Hippocampal formation (tissue), 2 donors: ENCODE measurements at regions not wholly inside any gene's neighbourhood (a gene's known extent, or its start where the extent isn't known, plus 50 kb on each side); places are given as distances from the start of the nearest gene placed in this dataset.
"Not testable (repeated sequence)": the region's sequence is repeated elsewhere in the genome, so short reads cannot be mapped to it uniquely, and the experiment has no call there.

Source experiments
- DNase-seq, 2 donors: peaks; one replicate each; lab custom pipeline; 2025; lab: John Stamatoyannopoulos, UW

DNA sequence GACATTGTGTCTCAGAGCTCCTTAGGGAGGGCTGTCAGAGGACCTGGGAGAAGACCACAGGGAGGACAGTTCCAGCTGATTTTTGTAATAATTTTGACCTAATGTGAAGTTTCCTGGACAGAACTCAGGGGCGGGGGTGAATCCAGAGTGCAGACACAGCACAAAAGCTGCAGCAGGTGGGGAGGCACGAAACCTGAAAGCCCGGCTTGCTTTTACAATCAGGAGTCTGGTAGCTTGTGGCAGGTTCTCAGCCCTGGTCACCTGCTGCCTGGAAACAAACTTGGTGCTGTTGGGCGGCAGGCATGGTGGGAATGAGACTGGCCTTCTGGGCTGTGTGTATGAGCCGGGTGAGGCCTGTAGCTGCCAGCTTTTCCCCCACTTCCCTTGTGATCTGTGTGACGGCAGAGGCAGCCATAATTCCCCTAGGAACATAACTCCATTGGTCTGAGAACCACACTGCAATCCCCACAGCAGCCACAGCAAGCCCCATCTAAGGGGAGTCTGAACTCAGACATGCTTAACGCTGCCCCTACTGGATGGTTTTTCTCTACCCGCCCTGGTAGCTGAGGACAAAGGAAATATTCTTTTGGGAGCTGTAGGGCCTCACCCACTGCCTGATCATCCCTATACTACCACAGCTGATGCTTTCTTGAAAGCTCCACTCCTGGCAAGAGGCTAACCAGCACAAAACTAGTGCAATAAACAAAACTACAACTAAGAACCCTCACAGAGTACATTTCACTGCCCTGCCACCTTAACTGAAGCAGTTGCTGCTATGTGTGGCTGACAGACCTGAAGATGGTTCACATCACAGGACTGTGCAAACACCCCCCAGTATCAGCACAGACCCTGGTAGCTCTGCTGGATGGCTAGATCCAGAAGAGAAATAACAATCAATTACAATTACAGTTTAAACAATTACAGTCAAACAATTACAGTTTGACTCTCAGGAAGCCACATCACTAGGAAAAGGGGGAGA, 1055.1 kb upstream of the GJE1 start:
- no peak for DNase-seq

DNA sequence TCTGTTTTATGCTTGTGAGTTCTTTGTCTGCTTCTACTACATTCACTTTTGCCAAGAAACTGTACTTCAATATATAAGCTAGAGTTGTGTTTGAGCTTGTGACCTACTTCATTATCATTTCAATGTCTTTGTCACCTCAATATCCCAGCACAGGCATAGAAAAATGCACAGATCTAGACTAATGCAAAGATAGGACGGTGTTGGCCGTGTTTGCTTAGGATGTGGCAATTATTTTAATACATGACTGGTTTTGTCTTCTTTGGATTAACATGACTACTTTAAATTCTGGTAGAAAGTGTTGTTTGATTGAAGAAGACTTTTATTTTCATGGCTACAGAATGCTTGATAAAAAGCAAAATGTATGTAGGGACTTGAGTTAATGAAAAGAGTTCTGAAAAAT, 1075.0 kb upstream of the GJE1 start:
- no peak for DNase-seq

DNA sequence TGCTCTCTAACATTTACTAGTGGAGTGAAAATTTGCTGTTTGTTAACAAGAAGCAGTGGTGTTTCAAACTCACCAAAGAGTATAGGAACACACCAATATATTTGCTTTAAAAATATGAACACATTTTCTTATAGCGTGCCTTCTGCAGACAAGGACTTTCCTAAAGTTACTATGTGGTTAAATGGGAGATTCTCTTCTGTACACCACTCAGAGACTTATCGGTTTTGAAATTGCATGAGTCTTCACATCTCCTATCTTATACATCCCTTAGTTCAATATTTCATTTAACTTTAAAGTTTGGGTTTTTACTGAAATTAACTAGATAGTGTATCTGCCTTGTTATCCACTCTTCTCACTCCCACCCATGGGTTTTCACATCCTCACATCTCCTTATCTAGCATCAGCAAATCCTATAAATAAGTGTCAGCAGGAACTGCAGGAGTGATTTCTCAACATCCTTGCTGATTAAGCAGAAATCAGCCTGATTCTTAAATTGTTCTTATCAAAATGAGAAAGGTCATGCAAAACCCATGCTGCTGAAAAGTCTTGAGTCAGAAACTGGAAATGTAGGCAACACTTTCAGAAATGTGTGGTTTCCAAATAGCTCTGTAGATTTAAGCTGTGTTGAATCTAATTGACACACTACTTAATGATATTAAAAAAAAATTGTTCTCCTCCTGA, 1075.6 kb upstream of the GJE1 start:
- no peak for DNase-seq

DNA sequence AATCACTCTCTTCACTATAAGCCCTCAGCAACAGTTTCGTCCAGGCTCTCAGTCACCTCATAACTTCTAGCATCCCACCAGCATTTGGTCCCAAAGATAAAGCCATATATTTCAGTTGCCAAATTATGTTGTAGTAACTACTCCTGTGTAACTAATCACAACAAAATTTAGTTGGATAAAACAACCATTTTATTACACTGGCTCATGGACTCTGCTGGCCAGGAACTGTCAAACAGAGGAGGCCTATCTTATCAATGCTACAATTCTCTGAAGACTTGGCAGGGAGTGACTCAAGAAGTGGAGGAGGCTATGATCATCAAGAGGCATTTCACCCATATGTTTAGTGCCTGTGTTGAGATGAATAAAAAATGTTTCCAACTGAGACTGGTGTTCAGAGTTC, 1082.3 kb upstream of the GJE1 start:
- no peak for DNase-seq

DNA sequence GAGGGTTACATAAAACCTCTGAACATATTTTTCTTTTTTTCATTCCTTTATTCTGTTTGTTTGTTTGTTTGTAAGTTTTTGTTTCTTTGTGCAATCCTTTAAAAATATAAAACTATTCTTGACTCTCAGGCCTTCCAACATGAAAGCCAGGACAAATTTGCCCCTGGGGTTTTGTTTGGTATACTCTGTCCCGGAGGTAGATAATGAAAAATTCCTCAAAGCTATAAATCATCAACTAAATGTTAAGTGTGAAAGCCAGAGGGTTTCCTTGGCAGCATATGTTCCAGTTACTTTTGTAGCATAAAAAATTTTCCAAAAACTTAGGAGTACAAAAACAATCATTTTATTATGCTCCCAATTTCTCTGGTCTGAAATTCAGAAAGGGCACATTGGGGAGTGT, 1084.3 kb upstream of the GJE1 start:
- DNase-seq, result no peak

DNA sequence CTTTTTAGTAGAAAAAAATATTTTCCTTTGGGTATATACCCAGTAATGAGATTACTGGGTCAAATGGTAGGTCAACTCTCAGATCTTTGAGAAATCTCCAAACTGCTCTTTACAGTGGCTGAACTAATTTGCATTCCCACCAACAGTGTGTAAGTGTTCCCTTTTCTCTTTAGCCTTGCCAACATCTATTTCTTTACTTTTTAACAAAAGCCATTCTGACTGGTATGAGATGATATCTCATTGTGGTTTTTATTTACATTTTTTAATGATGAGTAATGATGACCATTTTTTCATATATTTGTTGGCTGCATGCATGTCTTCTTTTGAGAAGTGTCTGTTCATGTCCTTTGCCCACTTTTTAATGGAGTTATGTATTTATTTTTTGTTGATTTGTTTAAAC, 1086.2 kb upstream of the GJE1 start:
- not testable (repeated sequence) for DNase-seq

DNA sequence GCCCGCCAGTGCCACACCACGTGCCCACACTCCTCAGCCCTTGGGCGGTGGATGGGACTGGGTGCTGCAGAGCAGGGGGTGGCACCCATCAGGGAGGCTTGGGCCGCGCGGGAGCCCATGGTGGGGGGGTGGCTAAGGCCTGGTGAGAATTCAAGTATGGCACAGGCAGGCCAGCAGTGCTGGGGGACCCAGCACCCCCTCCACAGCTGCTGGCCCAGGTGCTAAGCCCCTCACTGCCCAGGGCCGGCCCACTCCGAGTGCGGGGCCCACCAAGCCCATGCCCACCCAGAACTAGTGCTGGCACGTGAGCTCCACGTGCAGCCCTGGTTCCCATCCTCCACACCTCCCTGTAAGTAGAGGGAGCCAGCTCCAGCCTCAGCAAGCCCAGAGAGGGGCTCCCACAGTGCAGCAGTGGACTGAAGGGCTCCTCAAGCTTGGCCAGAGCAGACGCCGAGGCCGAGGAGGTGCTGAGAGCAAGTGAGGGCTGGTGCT, 1091.1 kb upstream of the GJE1 start:
- DNase-seq, result no peak

DNA sequence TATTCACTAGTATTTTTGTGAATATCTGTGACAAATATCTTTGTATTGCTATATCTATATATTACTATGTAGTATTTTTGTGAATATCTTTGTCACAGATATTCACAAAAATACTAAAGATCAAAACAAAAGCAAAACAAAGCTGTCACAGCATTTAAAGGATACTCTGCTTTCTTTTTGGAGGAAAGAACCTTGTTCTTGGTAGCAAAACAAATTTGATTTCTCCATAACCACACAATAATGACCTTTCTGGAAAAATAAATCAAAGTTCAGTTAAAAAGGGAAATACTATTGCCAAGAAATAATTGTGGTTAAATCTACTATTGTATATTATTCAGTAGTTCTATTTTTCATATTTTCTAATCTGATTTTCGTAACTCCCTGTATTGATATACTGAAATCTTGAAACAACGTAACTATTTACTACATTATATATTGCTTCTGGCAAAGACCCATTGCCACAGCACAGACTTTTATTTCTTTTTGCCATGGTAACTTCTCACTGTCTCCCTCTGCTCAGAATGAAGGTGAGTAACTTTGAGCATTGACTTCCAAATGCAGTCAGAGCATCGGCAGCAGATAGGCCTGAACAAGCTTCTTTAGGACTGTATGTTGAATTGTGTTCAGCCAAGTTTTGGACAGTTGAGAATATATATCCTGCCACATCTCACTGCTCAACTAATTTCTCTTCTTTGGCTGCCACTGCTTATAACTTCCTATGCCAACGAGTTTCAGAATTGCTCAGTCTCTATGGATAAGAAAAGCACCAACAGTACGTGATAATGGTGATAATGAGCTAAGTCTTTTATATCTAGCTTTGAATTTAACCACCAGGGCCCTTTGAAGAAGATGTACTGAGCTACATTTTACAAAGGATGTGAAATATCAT, 1097.2 kb upstream of the GJE1 start:
- no peak for DNase-seq

DNA sequence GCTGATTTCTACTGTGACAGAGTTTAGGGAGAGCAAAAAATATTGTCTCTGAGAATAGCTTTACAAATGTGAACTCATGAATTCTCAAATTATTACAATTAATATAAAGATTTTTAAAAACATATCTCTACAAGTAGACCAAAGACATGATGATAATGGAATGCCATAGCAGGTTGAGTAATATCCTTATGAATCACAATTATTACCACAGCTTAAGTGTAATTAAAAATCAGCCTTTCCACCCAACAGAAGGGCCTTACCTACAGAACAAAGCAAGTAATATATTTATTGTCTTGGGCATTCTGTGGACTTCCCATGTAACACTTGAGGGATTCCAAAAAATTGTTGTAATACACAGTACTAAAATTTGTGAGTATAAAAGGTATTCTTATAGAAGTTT, 1099.6 kb upstream of the GJE1 start:
- no peak for DNase-seq

DNA sequence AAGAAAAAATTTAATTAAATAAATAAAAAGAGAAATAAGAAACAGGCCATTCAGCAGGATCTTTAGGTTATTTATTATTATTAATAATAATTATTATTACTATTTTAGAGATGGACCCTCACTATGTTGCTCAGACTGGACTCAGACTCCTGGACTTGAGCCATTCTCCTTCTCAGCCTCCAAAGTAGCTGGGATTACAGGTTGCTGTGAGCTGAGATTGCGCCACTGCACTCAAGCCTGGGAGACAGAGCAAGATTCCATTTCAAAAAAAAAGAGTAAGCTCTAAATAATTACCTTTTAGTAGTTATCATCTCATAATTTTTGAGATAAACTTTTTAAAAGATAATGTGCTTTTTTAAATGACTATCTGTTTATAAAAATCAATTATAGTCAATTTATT, 1102.8 kb upstream of the GJE1 start:
- no peak for DNase-seq

DNA sequence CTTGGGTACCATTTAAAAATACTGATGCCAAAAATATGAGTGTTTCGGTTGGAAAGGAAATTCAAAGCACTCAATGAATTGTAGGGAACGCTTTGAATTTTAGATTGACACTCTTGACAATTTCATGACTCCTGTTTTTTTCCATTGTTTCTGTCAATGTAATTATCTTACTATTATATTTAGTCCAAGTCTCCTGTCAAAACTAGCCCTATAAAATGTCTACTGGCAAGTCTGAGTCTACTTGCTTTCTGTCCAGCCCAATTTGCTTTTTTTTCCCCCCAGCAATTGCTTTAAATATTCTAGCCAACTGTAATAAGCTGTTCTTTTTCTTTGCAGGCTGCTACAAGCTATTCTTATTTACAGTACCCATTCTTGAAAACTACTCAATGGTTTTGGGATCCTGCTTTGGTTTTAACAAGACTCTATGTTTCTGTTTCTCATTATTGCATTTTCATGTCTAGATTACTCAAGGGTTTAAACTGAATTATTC, 1103.9 kb upstream of the GJE1 start:
- no peak for DNase-seq

DNA sequence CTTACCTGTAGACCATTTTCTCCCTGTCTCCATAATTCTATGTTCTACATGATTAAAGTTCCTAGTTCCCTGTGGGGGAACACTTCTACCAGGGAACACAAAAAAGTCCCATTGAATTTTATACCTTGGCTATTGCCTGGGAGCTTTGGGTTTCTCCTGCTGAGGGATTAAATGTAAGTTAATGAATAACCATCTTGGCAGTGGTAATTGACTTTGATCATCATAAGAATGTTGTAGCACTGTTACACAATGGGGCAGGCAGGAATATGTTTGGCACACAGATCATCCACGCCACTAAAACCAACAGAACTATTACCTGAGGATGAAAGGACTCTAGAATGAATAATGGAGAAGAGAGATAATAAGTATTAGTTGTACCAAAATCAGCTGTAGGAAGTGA, 1106.2 kb upstream of the GJE1 start:
- DNase-seq, result no peak

DNA sequence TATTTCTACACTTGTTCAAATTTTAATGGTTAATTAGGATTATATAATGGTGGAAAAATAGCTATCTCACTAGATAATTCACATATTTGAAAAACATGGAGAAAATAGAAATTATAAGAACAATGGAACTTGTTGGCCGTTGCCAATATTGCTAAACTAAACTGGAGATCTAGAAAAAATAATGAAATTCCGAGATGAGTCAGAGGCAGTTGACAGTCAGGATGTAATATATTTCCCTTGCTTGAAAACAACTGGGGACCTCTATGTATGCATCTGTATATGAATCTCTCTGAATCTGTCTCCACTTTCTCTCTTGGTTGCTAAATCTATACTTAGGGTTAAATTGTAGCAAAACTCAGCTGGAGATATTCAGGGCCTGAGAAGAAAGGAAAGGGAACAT, 1108.2 kb upstream of the GJE1 start:
- no peak for DNase-seq

DNA sequence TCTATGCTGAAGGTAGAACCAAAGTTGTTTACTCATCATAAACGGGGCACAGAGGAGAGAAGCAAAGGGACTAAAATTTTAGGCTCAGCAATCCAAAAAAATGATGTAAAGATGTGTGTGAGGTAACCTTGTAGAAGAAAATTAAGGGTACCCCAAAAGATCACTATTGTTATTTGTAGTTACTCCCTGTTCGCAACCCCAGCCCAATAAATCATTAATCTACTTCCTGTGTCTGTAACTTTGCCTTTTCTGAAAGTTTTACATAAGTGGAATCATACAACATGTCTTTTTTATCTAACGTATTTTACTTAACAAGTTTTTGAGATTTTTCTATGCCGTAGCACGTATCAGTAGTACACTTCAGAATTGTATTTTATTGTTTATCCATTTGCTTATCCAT, 1114.8 kb upstream of the GJE1 start:
- no peak for DNase-seq

DNA sequence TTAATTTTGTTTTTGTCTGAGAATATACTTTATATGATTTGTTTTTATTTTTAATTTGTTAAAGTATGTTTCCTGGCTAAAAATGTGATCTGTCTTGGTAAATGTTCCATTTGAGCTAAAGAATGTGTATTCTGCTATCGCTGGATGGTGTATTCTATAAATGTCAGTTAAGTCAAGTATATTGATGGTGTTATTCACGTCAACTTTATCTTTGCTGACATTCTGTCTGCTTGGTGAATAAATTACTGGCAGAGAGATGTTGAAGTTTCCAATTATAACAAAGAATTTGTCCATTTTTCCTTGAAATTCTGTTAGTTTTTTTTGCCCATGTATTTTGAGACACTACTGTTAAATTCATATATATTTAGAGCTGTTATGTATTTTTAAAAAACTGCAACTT, 1131.8 kb upstream of the GJE1 start:
- no peak for DNase-seq

DNA sequence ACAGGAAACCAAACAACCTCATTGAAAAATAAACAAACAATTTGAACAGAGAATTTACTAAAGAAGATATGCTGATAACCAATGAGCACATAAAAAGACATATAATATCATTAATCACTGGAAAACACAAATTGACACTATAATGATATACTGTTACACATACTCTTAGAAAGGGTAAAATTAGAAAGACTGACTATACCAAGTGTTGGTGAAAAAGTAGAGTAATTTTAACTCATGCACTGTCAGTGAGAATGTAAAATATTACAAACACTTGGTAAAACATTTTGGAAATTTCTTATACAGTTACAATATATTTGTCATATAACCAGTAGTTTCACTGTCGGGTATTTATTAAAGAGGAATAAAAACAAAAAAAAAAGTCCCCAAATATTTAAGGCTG, 1139.2 kb upstream of the GJE1 start:
- DNase-seq, result no peak

DNA sequence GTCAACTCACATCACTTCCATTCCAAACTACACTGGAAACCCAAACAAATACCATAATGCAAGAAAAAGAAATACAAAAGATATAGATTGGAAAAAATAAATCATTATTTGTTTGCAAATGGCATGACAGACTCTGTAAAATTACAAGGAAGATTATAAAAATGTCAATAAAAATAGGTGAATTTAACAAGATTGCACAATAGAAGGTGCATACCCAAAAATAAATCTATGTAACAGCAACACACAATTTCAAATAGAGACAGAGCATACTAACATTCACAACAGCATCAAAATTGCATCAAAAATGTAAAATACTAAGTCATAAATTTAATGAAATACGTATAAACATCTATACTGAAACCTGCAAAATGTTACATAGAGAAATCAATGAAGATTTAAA, 1140.0 kb upstream of the GJE1 start:
- DNase-seq, result no peak

DNA sequence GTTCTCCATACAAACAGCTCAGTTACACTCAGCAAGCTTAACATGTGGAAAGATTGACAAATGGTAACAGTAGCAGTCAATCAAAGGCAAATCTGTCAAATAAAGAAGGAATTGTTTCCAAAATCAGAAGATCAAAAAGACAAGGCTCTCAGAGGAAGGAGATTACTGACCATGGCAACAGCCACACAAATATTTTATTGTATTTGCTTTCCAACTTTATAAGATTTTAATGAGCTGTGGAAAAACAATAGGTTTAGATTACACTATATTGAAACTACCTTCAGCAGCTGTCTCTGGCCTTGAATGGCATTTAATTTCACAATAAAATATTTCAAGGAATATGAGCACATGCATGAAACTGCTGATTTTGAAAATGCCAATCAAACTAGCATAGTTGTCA, 1143.9 kb upstream of the GJE1 start:
- DNase-seq, result no peak

DNA sequence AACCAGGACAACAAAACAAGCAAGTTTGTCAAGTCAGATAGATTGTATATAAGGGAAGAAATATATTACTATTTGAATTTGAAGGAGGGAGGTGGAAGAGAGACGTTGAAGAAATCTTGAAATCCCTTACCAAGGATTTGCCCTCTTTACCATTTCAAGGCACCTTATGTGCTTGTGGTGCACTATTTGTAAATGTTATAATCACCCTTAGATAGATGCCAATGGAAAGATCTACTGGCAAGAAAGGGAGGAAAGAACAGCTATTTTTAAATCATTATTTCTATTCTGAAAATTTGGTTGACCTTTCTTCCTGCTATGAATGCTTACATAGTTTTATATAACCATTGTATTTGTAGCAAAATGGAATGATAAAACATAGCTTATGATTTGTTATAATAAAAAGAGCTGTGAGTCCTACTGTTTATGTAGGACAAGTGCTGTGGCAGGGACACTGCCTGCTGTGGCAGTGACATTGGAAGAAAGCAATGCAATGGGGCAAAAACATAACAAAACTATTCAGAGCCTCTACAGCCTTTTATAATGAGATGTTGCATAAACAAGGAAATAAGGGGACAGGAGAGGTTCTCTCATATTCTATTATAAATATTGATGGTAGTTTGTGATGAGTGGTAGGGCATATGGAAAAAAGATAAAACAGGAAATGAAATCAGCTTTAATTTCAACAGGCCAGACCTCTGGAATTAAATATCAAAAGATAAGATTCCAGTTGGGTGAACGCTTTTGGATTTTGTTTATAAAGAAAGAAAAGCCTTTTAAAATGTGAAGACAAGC, 1145.2 kb upstream of the GJE1 start:
- no peak for DNase-seq

DNA sequence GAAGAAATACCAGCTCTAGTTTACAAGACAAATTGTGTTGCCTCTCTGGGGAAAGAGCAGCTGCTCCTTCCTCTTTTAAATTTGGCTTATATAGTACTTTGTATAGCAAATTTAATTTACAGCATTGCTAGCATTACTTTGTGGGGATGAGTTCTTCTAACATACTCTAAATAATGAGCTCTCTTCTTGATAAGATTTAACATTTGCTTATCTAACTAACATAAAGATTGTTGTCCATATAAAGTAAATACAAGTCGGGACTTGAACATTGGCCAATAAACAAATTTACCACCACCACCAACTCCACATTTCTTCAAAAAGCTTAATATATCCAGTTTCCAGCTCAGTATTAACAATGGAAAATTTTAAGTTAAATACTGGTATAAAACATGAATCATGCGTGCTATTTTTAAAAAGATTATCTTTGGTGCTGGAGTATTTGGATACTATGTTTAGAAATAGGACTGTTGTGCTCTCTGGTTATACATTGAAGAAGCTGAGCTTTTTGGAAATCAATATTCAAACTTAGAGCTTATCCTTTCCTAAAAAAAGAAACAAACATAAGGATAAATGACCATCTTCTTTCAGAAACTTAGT, 1146.9 kb upstream of the GJE1 start:
- DNase-seq, result no peak
